RWPE1 (cell line): ENCODE measurements at regions not wholly inside any gene's neighbourhood (a gene's known extent, or its start where the extent isn't known, plus 50 kb on each side); places are given as distances from the start of the nearest gene placed in this dataset.

Experiments used
- CTCF ChIA-PET: fragments of 350-600 bp; sonication (Branson Sonifier 250); formaldehyde crosslinking; extraction: SDS; loops from one replicate; lab custom pipeline; 2021; lab: Yijun Ruan, JAX
- POLR2A ChIA-PET: fragments of 400-600 bp; formaldehyde crosslinking; extraction: SDS; loops from one replicate; lab custom pipeline; 2020; ENCODE audit warnings: antibody characterized with exemption; ENCODE audit not compliant: low non-redundant PET; lab: Yijun Ruan, JAX
- DNase-seq: peaks from one replicate; pipeline ENCODE4 v3.0.0; 2012; ENCODE audit warnings: low spot score
- H3K27ac ChIP-seq: fragments of 450-650 bp; 2 replicates; pipeline ENCODE4 v1.5.1; 2017
- TF ChIP-seq, protein P1 (sequence below): fragments of 450-650 bp; conservative IDR thresholded peaks from 2 replicates; pipeline ENCODE4 v1.5.1; 2017; ENCODE audit warnings: low read depth, mild to moderate bottlenecking

DNA sequence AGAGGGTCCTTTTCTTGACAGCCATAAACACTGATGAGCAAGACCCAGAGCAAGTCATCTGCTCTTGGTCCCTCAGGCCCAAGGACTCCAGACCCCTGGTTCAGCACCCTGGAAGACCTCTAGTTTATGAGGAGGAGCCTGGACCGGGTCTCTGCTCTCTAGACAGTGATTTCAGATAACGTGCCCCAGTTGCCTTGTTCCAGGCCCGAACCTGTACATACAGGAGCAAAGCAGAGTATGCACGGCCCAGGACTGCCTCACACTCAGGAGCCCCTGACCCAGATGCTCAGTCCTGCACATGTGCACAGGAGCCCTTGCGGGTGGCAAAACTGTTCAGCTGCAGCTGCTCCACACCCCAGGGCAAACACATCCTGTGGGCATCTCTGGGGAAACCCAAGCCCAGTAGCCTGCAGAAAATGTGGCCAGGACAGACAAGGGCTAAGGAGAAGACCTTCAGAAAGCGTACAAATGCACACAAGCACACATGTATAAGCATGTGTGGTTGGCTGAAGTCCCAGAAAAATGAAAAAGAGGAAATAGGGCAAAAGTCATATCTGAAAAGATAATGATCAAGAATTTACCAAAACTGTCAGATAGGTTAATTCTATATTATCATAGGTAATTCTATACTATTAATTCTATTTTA is 59.9 kb upstream of the CORO2B start:
- CTCF ChIA-PET = interaction anchor here (0.6 kb wide), 1 partner anchor 1221 kb away, joined by 3 read pairs; no protein-coding TSS in a partner anchor
- H3K27ac ChIP-seq = no peak overlapping the region
- POLR2A ChIA-PET = no interaction called here
- DNase-seq = no peak
- TF ChIP-seq, protein P1, sequence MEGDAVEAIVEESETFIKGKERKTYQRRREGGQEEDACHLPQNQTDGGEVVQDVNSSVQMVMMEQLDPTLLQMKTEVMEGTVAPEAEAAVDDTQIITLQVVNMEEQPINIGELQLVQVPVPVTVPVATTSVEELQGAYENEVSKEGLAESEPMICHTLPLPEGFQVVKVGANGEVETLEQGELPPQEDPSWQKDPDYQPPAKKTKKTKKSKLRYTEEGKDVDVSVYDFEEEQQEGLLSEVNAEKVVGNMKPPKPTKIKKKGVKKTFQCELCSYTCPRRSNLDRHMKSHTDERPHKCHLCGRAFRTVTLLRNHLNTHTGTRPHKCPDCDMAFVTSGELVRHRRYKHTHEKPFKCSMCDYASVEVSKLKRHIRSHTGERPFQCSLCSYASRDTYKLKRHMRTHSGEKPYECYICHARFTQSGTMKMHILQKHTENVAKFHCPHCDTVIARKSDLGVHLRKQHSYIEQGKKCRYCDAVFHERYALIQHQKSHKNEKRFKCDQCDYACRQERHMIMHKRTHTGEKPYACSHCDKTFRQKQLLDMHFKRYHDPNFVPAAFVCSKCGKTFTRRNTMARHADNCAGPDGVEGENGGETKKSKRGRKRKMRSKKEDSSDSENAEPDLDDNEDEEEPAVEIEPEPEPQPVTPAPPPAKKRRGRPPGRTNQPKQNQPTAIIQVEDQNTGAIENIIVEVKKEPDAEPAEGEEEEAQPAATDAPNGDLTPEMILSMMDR = no peak

DNA sequence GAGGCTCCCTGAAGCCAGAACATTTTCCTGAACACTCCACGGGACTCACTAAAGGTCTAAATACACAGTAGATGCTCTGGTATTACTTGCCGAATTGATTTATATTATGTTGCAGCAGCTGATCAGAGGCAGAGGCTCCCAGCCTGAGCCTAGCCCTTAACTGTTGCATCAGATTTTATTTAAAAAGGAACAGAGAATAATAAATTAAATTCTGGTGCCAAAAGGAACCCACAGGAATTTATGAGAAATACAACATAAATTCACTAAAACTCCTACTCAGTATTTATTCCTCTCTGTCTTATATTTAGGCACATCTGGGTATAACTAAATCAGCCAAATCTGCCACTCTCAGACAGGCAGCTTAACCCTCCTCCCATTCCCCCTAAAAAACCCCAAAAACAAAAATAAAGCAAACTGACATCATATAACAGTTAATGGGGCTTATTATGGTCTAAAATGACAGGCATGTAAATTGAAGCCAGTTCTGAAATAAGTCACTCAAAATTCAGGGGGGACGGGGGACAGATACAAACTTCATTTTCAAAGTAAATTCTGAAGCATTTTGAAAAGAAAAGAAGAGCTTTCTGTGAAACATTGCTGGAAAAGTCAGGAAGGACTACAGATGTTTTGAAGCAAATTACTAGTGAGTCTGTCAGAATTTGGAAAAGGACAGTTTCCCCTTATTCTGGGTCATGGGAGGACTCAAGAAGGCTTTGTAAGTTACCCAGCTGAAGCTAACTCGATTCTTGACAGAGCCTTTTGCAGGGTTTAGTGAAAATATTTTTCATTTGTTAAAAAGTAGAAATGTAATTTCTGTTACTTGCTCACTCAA is 53.8 kb upstream of the CORO2B start:
- ChIA-PET CTCF (interaction anchor here (0.6 to 1.4 kb wide), 2 partner anchors 168 to 218 kb away, joined by 3 to 5 read pairs; no protein-coding TSS in a partner anchor), POLR2A (no interaction called here)
- DNase-seq = no peak
- H3K27ac ChIP-seq = no peak overlapping the region
- TF ChIP-seq, protein P1 = no peak

DNA sequence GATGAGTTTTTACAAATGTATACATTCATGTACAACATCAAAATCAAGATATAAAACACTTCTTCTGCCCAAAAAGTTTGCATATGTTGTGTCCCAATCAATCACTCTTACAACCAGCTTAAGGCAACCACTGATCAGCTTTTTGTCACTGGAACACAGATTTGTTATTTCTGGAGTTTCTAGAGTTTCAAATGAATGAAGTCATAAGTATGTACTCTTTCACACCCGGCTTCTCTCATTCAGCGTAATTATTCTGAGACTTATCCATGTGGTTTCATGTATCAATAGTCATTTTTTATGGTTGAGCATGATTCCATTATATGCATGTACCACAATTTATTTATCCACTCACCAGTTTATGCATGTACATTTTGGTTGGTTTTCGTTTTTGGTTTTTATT is 53.0 kb upstream of the CORO2B start:
- H3K27ac ChIP-seq = no peak overlapping the region
- ChIA-PET POLR2A (no interaction called here), CTCF (interaction anchor here (0.8 to 1.4 kb wide), 2 partner anchors 77 to 219 kb away, joined by 4 to 5 read pairs; no protein-coding TSS in a partner anchor)
- TF ChIP-seq, protein P1 = no peak
- DNase-seq = no peak

DNA sequence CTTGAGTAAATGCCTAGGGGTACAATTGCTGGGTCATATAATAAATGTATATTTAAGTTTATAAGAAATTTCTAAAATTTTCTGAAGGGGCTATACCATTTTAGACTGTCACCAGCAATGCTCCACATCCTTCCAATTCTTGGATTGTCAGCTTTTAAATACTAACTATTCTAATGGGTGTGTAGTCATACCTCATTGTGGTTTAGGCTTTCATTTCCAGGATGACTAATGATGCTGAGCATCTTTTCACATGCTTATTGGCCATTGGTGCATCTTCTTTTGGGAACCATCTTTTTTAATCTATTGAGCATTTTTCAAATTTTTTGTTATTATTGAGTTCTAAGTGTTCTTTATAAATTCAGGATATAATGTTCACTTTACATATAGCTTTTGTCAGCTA is 52.5 kb upstream of the CORO2B start:
- POLR2A ChIA-PET = no interaction called here
- DNase-seq = peak; percentile 33
- H3K27ac ChIP-seq = no peak overlapping the region
- CTCF ChIA-PET = interaction anchor here (0.7 to 0.8 kb wide), 2 partner anchors 65 to 78 kb away, joined by 3 to 4 read pairs; no protein-coding TSS in a partner anchor
- TF ChIP-seq, protein P1 = no peak

DNA sequence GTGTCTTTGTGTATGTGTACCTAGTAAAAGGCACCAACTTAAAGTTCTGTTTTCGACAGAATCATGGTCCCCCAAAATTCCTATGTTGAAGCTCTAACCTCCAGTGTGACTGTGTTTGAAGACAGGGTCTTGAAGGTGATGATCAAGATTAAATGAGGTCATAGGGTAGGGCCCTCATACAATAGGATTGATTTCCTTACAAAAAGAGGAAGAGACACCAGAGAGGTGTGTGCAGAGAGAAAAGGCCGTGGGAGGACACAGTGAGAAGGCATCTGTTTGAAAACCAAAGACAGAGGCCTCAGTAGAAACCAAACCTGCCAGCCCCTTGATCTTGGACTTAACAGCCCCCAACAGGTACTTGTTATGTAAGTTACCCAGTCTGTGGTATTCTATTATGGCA is 52.0 kb upstream of the CORO2B start:
- no peak for DNase-seq
- TF ChIP-seq, protein P1 = no peak
- CTCF ChIA-PET = interaction anchor here (0.7 to 0.8 kb wide), 2 partner anchors 65 to 78 kb away, joined by 3 to 4 read pairs; no protein-coding TSS in a partner anchor
- no peak overlapping the region for H3K27ac ChIP-seq
- POLR2A ChIA-PET = no interaction called here

DNA sequence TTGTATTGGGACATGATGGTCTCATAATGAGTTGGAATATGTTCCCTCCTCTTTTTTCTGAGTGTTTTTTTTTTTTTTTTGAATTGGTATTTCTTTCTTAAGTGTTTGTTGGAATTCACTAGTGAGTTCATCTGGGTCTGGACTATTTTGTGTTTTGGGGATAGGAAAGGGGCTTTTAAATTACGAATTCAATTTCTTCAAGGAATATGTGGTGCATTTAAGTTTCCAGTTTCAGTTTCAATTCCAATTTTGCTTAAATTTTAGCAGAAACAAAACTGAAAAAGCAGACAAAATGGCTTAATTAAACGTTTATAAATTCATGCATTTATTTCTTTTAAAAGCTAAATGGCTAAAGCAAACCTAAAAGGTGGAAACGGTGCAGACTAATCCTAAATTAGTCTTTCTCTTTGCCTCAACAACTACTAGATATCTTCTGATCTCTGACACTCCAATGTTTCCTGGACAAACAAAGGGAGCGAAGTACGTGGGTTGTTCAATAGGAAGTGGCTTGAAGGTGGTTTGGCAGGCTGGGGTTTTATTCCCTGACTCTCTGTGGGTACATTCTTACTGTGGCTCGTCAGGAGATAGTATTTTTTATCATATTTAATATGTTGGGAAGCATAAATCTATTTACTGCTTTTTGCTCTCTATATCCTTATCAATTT is 50.0 kb upstream of the CORO2B start:
- H3K27ac ChIP-seq = no peak overlapping the region
- no peak for DNase-seq
- TF ChIP-seq, protein P1 = no peak
- CTCF ChIA-PET = no interaction called here
- POLR2A ChIA-PET = no interaction called here
